Muscle of leg (tissue), 3 donors: ENCODE measurements at regions not wholly inside any gene's neighbourhood (a gene's known extent, or its start where the extent isn't known, plus 50 kb on each side); places are given as distances from the start of the nearest gene placed in this dataset.

Experiments
- DNase-seq: peaks from one replicate; pipeline ENCODE4 v3.0.0; 2013
- H3K27ac ChIP-seq: one replicate; pipeline ENCODE4 v1.5.1; 2013; ENCODE audit warnings: mild to moderate bottlenecking, low read length, control low read depth
- H3K27me3 ChIP-seq: one replicate; pipeline ENCODE4 v1.6.1; 2013; ENCODE audit warnings: low read length; ENCODE audit not compliant: control insufficient read depth, insufficient read depth
- H3K36me3 ChIP-seq: one replicate; pipeline ENCODE4 v1.6.1; 2013; ENCODE audit warnings: low read length; ENCODE audit not compliant: control insufficient read depth, insufficient read depth
- H3K4me1 ChIP-seq: one replicate; pipeline ENCODE4 v1.6.1; 2013; ENCODE audit warnings: low read length; ENCODE audit not compliant: control insufficient read depth, insufficient read depth
- H3K4me3 ChIP-seq: one replicate; pipeline ENCODE4 v1.5.1; 2013; ENCODE audit warnings: low read length, control low read depth
- H3K9me3 ChIP-seq: replicated peaks from 2 replicates; pipeline ENCODE4 v1.6.1; 2013; ENCODE audit warnings: low read depth, low read length; ENCODE audit not compliant: control insufficient read depth
- WGBS: methylation state at CpG from one replicate; pipeline ENCODE4 v1.1.5; 2013; ENCODE audit warnings: missing lambda C conversion rate; ENCODE audit not compliant: insufficient coverage; 5-methylcytosine and 5-hydroxymethylcytosine counted together

DNA sequence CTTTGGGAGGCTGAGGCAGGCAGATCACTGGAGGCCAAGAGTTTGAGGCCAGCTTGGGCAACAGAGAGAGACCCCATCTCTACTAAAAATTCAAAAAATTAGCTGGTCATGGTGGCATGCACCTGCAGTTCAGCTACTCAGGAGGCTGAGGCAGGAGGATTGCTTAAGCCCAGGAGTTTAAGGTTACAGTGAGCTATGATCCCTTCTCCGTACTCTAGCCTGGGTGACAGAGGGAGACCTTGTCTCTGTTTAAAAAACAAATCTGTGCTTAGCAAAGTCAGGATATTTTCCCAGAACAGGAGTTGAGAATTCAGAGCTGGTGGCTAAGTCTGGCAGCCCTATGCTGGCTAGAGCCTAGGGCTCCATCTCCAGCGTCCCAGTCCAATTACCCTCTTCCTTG lies 142.9 kb upstream of the PZP start:
- Histone ChIP-seq H3K36me3 (no peaks in the 10 kb centered on the region), H3K27ac (no peak overlapping the region), H3K27me3 (no peaks in the 10 kb centered on the region), H3K4me3 (no peak overlapping the region), H3K9me3 (peaks cover 18% of the 10 kb centered on the region), H3K4me1 (peaks cover 5% of the 10 kb centered on the region)
- 84% methylated on average over 2 of the region's 2 CpGs for WGBS
- no peak for DNase-seq

GRCh38 chr12:9349888-9350885 lies 142.0 kb upstream of the PZP start:
- no peaks in the 10 kb centered on the region for H3K27me3 ChIP-seq

DNA sequence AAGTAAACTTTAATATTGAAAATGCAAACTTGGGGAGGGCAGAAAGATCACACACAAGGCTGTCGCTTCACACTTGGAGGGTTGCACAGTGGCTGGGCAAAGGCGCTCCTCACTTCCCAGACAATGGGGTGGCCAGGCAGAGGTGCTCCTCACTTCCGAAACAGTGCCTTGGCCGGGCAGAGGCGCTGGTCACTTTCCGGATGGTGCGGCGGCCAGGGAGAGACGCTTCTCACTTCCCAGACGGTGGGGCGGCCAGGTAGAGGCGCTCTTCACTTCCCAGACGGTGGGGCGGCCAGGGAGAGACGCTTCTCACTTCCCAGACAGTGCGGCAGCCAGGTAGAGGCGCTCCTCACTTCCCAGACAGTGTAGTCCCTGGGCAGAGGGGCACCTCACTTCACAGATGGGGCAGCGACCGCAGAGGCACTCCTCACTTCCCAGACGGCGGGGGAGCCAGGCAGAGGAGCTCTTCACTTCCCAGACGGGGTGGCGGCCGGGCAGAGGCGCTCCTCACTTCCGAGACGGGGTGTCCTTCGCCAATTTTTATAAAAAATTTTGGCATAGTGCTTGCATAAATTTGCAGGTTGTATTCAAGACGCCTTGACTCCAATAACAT lies 140.8 kb upstream of the PZP start:
- no peak for DNase-seq
- Histone ChIP-seq H3K27me3 (no peaks in the 10 kb centered on the region), H3K9me3 (peaks cover 17% of the 10 kb centered on the region), H3K27ac (no peak overlapping the region), H3K4me1 (peaks cover 5% of the 10 kb centered on the region), H3K36me3 (no peaks in the 10 kb centered on the region), H3K4me3 (no peak overlapping the region)
- 91% methylated on average over 24 of the region's 29 CpGs for WGBS

More at GRCh38 chr12:9349888-9350885, 142.0 kb upstream of the PZP start:
- 66% methylated on average over 11 of the region's 16 CpGs for WGBS
- peaks cover 5% of the 10 kb centered on the region for H3K4me1 ChIP-seq
- no peaks in the 10 kb centered on the region for H3K36me3 ChIP-seq
- H3K27ac ChIP-seq, result no peak overlapping the region
- peaks cover 18% of the 10 kb centered on the region for H3K9me3 ChIP-seq
- no peak overlapping the region for H3K4me3 ChIP-seq
- no peak for DNase-seq

GRCh38 chr12:9347328-9348127 lies 139.3 kb upstream of the PZP start:
- no CpG with 5 or more reads among the region's 5 CpGs for WGBS
- Histone ChIP-seq H3K27ac (no peak overlapping the region), H3K4me1 (peaks cover 11% of the 10 kb centered on the region), H3K9me3 (peaks cover 3% of the 10 kb centered on the region), H3K36me3 (no peaks in the 10 kb centered on the region), H3K4me3 (no peak overlapping the region), H3K27me3 (no peaks in the 10 kb centered on the region)
- no peak for DNase-seq

GRCh38 chr12:9346866-9347327 lies 138.7 kb upstream of the PZP start:
- Histone ChIP-seq H3K27ac (no peak overlapping the region), H3K27me3 (no peaks in the 10 kb centered on the region), H3K4me1 (peaks cover 11% of the 10 kb centered on the region), H3K9me3 (no peaks in the 10 kb centered on the region), H3K4me3 (no peak overlapping the region), H3K36me3 (no peaks in the 10 kb centered on the region)
- DNase-seq, result no peak
- WGBS, result 63% methylated on average over 4 of the region's 5 CpGs

GRCh38 chr12:9345171-9345570 lies 137.0 kb upstream of the PZP start:
- Histone ChIP-seq H3K9me3 (no peaks in the 10 kb centered on the region), H3K4me3 (no peak overlapping the region), H3K27ac (no peak overlapping the region), H3K36me3 (no peaks in the 10 kb centered on the region), H3K27me3 (no peaks in the 10 kb centered on the region), H3K4me1 (peaks cover 18% of the 10 kb centered on the region)
- no peak for DNase-seq

- no CpG with 5 or more reads among the region's 2 CpGs for whole genome bisulfite sequencing
- H3K27ac ChIP-seq, result no peak overlapping the region
- DNase-seq, result peak; percentile 80
Measured at GRCh38 chr12:9344541-9344940, 136.3 kb upstream of the PZP start.

DNA sequence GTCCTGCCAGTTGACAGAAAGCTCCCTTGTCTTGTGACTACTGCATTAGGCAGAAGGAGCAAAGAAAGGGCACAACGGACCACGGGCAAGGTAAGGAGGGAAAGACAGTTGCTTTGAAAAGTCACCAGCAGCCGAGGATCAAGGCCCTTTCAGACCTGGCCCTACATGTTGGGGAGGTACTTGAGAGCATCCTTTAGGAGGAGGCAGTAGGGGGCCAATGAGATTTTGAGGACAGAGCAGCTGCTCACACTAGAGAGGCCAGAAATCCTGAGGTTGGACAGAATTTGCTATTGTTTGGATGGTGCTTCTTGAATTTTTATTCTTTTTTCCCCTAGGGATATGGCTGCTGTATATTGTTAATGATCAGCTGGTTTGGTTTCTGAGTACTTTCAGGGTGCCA lies 135.5 kb upstream of the PZP start:
- Histone ChIP-seq H3K27ac (no peak overlapping the region), H3K36me3 (no peaks in the 10 kb centered on the region), H3K4me3 (no peak overlapping the region), H3K27me3 (no peaks in the 10 kb centered on the region), H3K4me1 (peaks cover 24% of the 10 kb centered on the region), H3K9me3 (no peaks in the 10 kb centered on the region)
- WGBS, result 41% methylated on average over 3 of the region's 3 CpGs
- DNase-seq, result peak; percentile 66

More at GRCh38 chr12:9344541-9344940, 136.3 kb upstream of the PZP start:
- Histone ChIP-seq H3K27me3 (no peaks in the 10 kb centered on the region), H3K4me3 (no peak overlapping the region), H3K4me1 (peaks cover 21% of the 10 kb centered on the region), H3K36me3 (no peaks in the 10 kb centered on the region), H3K9me3 (no peaks in the 10 kb centered on the region)

DNA sequence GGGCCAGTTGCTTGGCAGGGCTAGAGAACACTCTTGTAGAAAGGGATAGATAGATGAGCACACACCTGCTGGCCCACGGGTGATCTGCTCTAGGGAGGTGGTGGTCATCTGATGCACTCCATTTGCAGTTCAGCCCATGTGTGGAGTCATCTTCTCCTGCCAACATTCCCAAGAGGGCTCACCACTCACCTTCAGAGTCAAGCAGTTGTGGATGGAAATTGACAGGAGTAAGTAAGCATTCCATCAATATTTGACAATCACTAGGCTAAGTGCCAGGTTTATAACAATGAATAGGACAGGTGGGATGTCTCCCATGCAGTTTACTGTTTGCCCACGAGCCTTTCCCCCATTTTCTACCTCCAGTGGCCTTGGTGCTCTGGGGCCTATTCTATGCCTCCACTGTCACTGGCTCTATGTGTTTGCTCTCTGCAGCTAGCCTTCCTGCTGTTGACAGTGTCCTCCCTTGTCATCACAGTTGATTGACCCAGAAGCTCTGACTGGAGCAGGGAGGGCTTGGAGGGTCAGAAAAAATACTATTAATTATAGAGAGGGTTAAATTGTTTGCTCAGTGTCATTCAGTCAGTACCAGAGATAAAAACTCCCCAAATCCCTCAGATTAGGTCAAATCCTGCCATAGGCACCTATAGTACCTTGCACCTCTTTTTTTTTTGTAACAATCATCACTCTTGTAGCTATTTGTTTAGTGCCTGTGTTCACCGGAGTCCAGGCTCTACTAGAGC lies 134.6 kb upstream of the PZP start:
- H3K4me1 ChIP-seq, result peaks cover 24% of the 10 kb centered on the region
- no peak overlapping the region for H3K27ac ChIP-seq
- no peaks in the 10 kb centered on the region for H3K27me3 ChIP-seq
- H3K36me3 ChIP-seq, result no peaks in the 10 kb centered on the region
- WGBS, result 100% methylated on average over 1 of the region's 3 CpGs
- no peak for DNase-seq
- H3K4me3 ChIP-seq, result no peak overlapping the region
- no peaks in the 10 kb centered on the region for H3K9me3 ChIP-seq
